Osteocyte (in vitro differentiated cells): ENCODE measurements at regions not wholly inside any gene's neighbourhood (a gene's known extent, or its start where the extent isn't known, plus 50 kb on each side); places are given as distances from the start of the nearest gene placed in this dataset.

Experiments used
- DNase-seq: peaks from one replicate; pipeline ENCODE4 v3.0.0; 2021; ENCODE audit warnings: mixed read lengths; ENCODE audit not compliant: unreplicated experiment; ENCODE audit errors: extremely low spot score
- H3K27ac Mint-ChIP-seq: one replicate; pipeline ENCODE4 v1.8.0; 2021; ENCODE audit warnings: mild to moderate bottlenecking, mixed read lengths; ENCODE audit not compliant: unreplicated experiment
- H3K27me3 Mint-ChIP-seq: one replicate; pipeline ENCODE4 v1.8.0; 2021; ENCODE audit warnings: mixed read lengths; ENCODE audit not compliant: unreplicated experiment
- H3K36me3 Mint-ChIP-seq: one replicate; pipeline ENCODE4 v1.8.0; 2021; ENCODE audit warnings: mixed read lengths; ENCODE audit not compliant: unreplicated experiment
- H3K4me1 Mint-ChIP-seq: one replicate; pipeline ENCODE4 v1.8.0; 2021; ENCODE audit warnings: mixed read lengths; ENCODE audit not compliant: unreplicated experiment
- H3K4me3 Mint-ChIP-seq: one replicate; pipeline ENCODE4 v1.8.0; 2021; ENCODE audit warnings: mild to moderate bottlenecking, moderate library complexity, mixed read lengths; ENCODE audit not compliant: unreplicated experiment
- H3K9me3 Mint-ChIP-seq: one replicate; pipeline ENCODE4 v1.8.0; 2021; ENCODE audit warnings: mixed read lengths; ENCODE audit not compliant: unreplicated experiment
- TF ChIP-seq, protein P1 (sequence below): fragments of 200-600 bp; sonication (generic); IDR thresholded peaks from 2 replicates; pipeline ENCODE4 v1.5.0; 2021; ENCODE audit warnings: antibody characterized with exemption, mild to moderate bottlenecking, moderate library complexity

- Mint-ChIP-seq H3K36me3 (no peaks in the 10 kb centered on the region), H3K27me3 (no peaks in the 10 kb centered on the region), H3K4me3 (no peak overlapping the region), H3K9me3 (no peaks in the 10 kb centered on the region), H3K27ac (no peak overlapping the region), H3K4me1 (peaks cover 23% of the 10 kb centered on the region)
- TF ChIP-seq, protein P1, sequence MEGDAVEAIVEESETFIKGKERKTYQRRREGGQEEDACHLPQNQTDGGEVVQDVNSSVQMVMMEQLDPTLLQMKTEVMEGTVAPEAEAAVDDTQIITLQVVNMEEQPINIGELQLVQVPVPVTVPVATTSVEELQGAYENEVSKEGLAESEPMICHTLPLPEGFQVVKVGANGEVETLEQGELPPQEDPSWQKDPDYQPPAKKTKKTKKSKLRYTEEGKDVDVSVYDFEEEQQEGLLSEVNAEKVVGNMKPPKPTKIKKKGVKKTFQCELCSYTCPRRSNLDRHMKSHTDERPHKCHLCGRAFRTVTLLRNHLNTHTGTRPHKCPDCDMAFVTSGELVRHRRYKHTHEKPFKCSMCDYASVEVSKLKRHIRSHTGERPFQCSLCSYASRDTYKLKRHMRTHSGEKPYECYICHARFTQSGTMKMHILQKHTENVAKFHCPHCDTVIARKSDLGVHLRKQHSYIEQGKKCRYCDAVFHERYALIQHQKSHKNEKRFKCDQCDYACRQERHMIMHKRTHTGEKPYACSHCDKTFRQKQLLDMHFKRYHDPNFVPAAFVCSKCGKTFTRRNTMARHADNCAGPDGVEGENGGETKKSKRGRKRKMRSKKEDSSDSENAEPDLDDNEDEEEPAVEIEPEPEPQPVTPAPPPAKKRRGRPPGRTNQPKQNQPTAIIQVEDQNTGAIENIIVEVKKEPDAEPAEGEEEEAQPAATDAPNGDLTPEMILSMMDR: no peak
- peak; percentile 53 for DNase-seq
Observed at GRCh38 chr20:58109918-58110635, 118.4 kb downstream of the ANKRD60 start.

DNA sequence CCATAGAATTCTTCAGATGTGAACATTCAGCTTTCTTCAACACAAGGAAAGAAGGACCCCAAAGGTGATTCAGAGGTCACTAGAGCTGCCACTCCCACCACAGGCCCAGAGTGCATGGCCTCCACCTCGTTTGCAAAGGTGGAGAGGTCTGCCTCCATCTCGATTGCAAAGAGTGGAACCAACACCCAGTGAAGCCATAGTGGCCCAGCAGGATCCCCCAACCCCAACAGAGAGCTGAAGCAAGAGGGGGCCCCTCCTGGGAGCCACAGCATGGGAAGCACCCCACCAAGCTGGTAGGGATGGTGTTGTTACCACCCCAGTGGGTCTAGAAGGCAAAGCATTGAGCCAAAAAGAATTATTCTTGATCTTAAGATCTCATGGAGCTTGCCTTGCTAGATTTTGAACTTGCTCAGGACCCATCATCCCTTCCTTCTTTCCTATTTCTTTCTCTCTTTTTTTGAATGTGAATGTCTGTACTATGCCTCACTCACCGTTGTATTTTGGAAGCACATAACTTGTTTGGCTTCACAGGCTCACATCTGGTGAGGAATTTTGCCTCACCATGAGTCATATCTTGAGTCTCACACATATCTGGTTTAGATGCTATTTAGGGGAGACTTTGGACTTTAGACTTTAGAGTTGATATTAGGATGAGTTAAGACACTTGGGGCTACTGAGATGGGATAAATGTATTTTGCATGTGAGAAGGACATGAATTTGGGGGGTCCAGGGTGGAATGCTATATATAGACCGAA, 119.2 kb downstream of the ANKRD60 start:
- Mint-ChIP-seq H3K27ac (no peak overlapping the region), H3K36me3 (no peaks in the 10 kb centered on the region), H3K4me1 (peaks cover 23% of the 10 kb centered on the region), H3K9me3 (no peaks in the 10 kb centered on the region), H3K4me3 (no peak overlapping the region), H3K27me3 (no peaks in the 10 kb centered on the region)
- peak; percentile 62 for DNase-seq
- TF ChIP-seq, protein P1: no peak

GRCh38 chr20:58107533-58107932, 120.9 kb downstream of the ANKRD60 start:
- TF ChIP-seq, protein P1: no peak
- Mint-ChIP-seq H3K27ac (no peak overlapping the region), H3K9me3 (no peaks in the 10 kb centered on the region), H3K36me3 (no peaks in the 10 kb centered on the region), H3K4me1 (peaks cover 18% of the 10 kb centered on the region), H3K27me3 (no peaks in the 10 kb centered on the region), H3K4me3 (no peak overlapping the region)
- DNase-seq: peak; percentile 42

- H3K27me3 Mint-ChIP-seq: no peaks in the 10 kb centered on the region
- DNase-seq: peak; percentile 54
- no peaks in the 10 kb centered on the region for H3K9me3 Mint-ChIP-seq
- no peak overlapping the region for H3K4me3 Mint-ChIP-seq
- TF ChIP-seq, protein P1: no peak
- no peaks in the 10 kb centered on the region for H3K36me3 Mint-ChIP-seq
- H3K27ac Mint-ChIP-seq: no peak overlapping the region
- H3K4me1 Mint-ChIP-seq: peaks cover 9% of the 10 kb centered on the region
Observed at GRCh38 chr20:58106143-58106750, 122.2 kb downstream of the ANKRD60 start.

DNA sequence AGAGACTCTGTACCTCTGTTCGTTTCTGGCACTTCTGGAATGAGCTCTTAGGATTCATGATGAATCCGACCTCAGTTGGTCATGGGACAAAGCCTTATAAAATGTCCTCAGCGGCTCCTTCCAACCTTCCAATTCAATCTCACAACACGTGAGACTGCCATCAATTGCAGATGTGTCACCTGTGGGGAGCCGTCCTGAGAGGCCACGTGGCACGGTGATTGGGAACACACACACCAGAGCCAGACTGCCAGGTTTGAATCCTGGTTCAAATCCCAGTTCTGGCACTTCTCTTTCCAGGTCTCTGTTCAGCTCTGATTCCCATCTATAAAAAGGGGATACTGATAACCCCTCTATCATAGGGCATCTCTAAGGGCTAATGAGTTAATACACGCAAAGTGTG, 124.5 kb downstream of the ANKRD60 start:
- Mint-ChIP-seq H3K27me3 (peaks cover 4% of the 10 kb centered on the region), H3K9me3 (no peaks in the 10 kb centered on the region), H3K27ac (no peak overlapping the region), H3K36me3 (no peaks in the 10 kb centered on the region), H3K4me3 (no peak overlapping the region), H3K4me1 (peaks cover 5% of the 10 kb centered on the region)
- TF ChIP-seq, protein P1: no peak
- peak; percentile 34 for DNase-seq
